Uterus (tissue), 3 donors: ENCODE measurements at regions not wholly inside any gene's neighbourhood (a gene's known extent, or its start where the extent isn't known, plus 50 kb on each side); places are given as distances from the start of the nearest gene placed in this dataset.

Source experiments
- DNase-seq, 2 donors: peaks; one replicate each; pipeline ENCODE4 v3.0.0-alpha.2; 2019 to 2020
- H3K27ac ChIP-seq, 2 donors: fragments of 200-600 bp; sonication (generic); 1 replicate in 1 of 2; 2 replicates in 1 of 2; pipeline ENCODE4 v1.5.1; 2016 to 2018
- H3K27me3 ChIP-seq, 2 donors: fragments of 200-600 bp; sonication (generic); one replicate each; pipeline ENCODE4 v1.5.1; 2018 to 2019; ENCODE audit warnings: control low read depth in 1 of 2
- H3K36me3 ChIP-seq, 2 donors: fragments of 200-600 bp; sonication (generic); one replicate each; pipeline ENCODE4 v1.5.1; 2019; ENCODE audit warnings: control low read depth in 1 of 2
- H3K4me1 ChIP-seq, 2 donors: fragments of 200-600 bp; sonication (generic); one replicate each; pipeline ENCODE4 v1.5.1; 2018 to 2019; ENCODE audit warnings: control low read depth in 1 of 2
- H3K4me3 ChIP-seq, 2 donors: fragments of 200-600 bp; sonication (generic); 1 replicate in 1 of 2; 2 replicates in 1 of 2; pipeline ENCODE4 v1.5.1; 2018 to 2019; ENCODE audit warnings: mild to moderate bottlenecking in 1 of 2
- H3K9me3 ChIP-seq, 2 donors: fragments of 200-600 bp; sonication (generic); one replicate each; pipeline ENCODE4 v1.5.1; 2019; ENCODE audit warnings: control low read depth in 1 of 2
- POLR2A ChIP-seq, 2 donors: fragments of 450-650 bp; IDR thresholded peaks; one replicate each; pipeline ENCODE4 v1.6.1; 2016; ENCODE audit warnings: antibody characterized with exemption in 2 of 2, mild to moderate bottlenecking in 1 of 2, moderate library complexity in 1 of 2
- intact Hi-C: fragments of 100-400 bp; cut with DNase I; formaldehyde crosslinking; loops from one replicate; pipeline ENCODE4 v1.15.1; 2023; ENCODE audit warnings: low total_unique reads
- TF ChIP-seq, protein P1 (sequence below), 4 experiments: fragments of 200-600 bp in 2 of 4; fragments of 450-650 bp in 2 of 4; sonication (generic) in 2 of 4; IDR thresholded peaks; one replicate each; pipeline ENCODE4 v1.5.1; 2016 to 2019; ENCODE audit warnings: antibody characterized with exemption in 4 of 4, mild to moderate bottlenecking in 2 of 4, moderate library complexity in 1 of 4
- donor health status: DM: yes; HTN: yes; CAD: no.

GRCh38 chr10:23870651-23871610, 338.0 kb upstream of the KIAA1217 start:
- Histone ChIP-seq H3K36me3 (no peaks in the 10 kb centered on the region), H3K27ac (no peak overlapping the region), H3K4me1 (no peaks in the 10 kb centered on the region), H3K4me3 (no peak overlapping the region), H3K27me3 (no peaks in the 10 kb centered on the region), H3K9me3 (no peaks in the 10 kb centered on the region)
- no peak for DNase-seq
- intact Hi-C loops = no loop called here
- TF ChIP-seq POLR2A (IDR thresholded peaks at IDR 0.05) = no peak
- TF ChIP-seq, protein P1, sequence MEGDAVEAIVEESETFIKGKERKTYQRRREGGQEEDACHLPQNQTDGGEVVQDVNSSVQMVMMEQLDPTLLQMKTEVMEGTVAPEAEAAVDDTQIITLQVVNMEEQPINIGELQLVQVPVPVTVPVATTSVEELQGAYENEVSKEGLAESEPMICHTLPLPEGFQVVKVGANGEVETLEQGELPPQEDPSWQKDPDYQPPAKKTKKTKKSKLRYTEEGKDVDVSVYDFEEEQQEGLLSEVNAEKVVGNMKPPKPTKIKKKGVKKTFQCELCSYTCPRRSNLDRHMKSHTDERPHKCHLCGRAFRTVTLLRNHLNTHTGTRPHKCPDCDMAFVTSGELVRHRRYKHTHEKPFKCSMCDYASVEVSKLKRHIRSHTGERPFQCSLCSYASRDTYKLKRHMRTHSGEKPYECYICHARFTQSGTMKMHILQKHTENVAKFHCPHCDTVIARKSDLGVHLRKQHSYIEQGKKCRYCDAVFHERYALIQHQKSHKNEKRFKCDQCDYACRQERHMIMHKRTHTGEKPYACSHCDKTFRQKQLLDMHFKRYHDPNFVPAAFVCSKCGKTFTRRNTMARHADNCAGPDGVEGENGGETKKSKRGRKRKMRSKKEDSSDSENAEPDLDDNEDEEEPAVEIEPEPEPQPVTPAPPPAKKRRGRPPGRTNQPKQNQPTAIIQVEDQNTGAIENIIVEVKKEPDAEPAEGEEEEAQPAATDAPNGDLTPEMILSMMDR (IDR thresholded peaks at IDR 0.05) = no peak

DNA sequence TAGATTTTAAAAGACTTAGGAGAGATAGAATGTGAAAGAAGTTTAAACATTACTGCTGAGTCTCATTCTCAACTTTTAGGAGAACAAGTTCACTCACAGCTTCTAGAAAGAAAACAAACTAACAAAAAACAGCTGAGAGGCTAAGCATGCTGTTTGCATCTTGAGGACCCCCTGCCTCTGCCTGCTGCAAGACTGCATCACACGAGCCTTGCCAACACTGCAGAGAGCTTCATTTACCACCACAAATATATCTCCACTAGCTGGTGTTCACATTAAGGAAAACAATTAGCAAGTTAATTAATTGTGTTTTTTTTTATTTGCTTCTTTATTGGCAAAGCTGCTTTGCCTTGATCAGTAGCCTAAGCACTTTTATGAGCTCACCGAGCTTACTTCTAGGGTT, 336.6 kb upstream of the KIAA1217 start:
- Histone ChIP-seq H3K9me3 (no peaks in the 10 kb centered on the region), H3K27ac (no peak overlapping the region), H3K27me3 (no peaks in the 10 kb centered on the region), H3K4me3 (no peak overlapping the region), H3K36me3 (no peaks in the 10 kb centered on the region), H3K4me1 (no peaks in the 10 kb centered on the region)
- TF ChIP-seq, protein P1 (IDR thresholded peaks at IDR 0.05) = no peak
- TF ChIP-seq POLR2A (IDR thresholded peaks at IDR 0.05) = no peak
- intact Hi-C loops = no loop called here
- no peak for DNase-seq

GRCh38 chr10:23877791-23878320, 331.1 kb upstream of the KIAA1217 start:
- H3K27ac ChIP-seq = no peak overlapping the region
- no peaks in the 10 kb centered on the region for H3K27me3 ChIP-seq
- H3K9me3 ChIP-seq = no peaks in the 10 kb centered on the region
- intact Hi-C loops = no loop called here
- H3K4me3 ChIP-seq = no peak overlapping the region
- H3K4me1 ChIP-seq = no peaks in the 10 kb centered on the region
- TF ChIP-seq POLR2A (IDR thresholded peaks at IDR 0.05) = no peak
- TF ChIP-seq, protein P1 (IDR thresholded peaks at IDR 0.05) = no peak
- no peaks in the 10 kb centered on the region for H3K36me3 ChIP-seq
- DNase-seq = no peak

GRCh38 chr10:23884670-23885069, 324.3 kb upstream of the KIAA1217 start:
- H3K27me3 ChIP-seq = no peaks in the 10 kb centered on the region
- no peak for DNase-seq
- H3K4me1 ChIP-seq = no peaks in the 10 kb centered on the region
- no peak overlapping the region for H3K4me3 ChIP-seq
- no peak overlapping the region for H3K27ac ChIP-seq
- TF ChIP-seq, protein P1 (IDR thresholded peaks at IDR 0.05) = no peak
- TF ChIP-seq POLR2A (IDR thresholded peaks at IDR 0.05) = no peak
- H3K9me3 ChIP-seq = no peaks in the 10 kb centered on the region
- H3K36me3 ChIP-seq = no peaks in the 10 kb centered on the region
- intact Hi-C loops = no loop called here

DNA sequence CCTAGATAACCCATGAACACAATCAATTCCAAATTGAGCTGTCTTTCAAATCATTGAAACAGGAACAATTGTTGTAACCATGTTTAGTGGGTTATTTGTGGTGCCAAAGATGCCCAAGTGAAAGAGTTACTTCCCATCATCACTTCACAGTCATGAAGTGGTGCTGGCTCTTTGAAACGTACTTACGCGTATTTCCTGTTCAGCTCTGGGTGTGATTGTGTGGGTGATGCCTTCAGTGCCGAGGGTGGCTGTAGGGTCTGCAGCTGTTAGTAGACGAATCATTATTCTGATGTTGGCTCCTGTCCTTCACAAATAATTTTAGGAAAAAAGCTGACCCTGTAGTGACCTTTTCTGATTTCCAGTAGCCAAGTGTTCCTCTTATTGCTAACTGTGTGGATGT, 323.1 kb upstream of the KIAA1217 start:
- no peaks in the 10 kb centered on the region for H3K27me3 ChIP-seq
- H3K9me3 ChIP-seq = no peaks in the 10 kb centered on the region
- H3K4me1 ChIP-seq = no peaks in the 10 kb centered on the region
- DNase-seq = no peak
- H3K27ac ChIP-seq = no peak overlapping the region
- TF ChIP-seq POLR2A (IDR thresholded peaks at IDR 0.05) = no peak
- TF ChIP-seq, protein P1 (IDR thresholded peaks at IDR 0.05) = no peak
- intact Hi-C loops = no loop called here
- no peak overlapping the region for H3K4me3 ChIP-seq
- H3K36me3 ChIP-seq = no peaks in the 10 kb centered on the region
